Glomerular visceral epithelial cell (primary cell): ENCODE measurements at regions not wholly inside any gene's neighbourhood (a gene's known extent, or its start where the extent isn't known, plus 50 kb on each side); places are given as distances from the start of the nearest gene placed in this dataset.

ENCODE experiments used
- DNase-seq: peaks from one replicate; pipeline ENCODE4 v3.0.0-alpha.2; 2016; ENCODE audit errors: extremely low spot score

DNA sequence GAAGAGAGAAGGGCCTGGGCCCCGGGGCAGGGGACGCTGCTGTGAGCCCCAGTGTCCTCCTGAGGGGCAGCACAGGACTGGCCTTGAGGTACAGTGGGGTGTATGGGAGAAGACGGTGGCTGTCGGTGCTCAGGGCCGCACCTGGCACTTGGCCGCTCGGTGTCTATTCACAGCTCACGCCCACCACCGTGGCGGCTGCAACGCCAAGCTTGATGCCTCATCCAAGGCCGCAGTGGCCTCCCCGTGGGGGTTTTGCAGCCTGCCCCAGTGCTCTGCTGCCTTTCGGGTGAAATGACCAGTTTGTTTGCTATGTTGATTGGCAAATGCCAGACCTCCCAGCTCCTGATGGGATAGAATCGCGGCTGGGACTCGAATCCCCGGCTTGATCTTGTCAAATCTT is 79.5 kb upstream of the SLCO4A1 start:
- DNase-seq: no peak

- DNase-seq: no peak
Observed at GRCh38 chr20:62563561-62563960, 78.7 kb upstream of the SLCO4A1 start.

DNA sequence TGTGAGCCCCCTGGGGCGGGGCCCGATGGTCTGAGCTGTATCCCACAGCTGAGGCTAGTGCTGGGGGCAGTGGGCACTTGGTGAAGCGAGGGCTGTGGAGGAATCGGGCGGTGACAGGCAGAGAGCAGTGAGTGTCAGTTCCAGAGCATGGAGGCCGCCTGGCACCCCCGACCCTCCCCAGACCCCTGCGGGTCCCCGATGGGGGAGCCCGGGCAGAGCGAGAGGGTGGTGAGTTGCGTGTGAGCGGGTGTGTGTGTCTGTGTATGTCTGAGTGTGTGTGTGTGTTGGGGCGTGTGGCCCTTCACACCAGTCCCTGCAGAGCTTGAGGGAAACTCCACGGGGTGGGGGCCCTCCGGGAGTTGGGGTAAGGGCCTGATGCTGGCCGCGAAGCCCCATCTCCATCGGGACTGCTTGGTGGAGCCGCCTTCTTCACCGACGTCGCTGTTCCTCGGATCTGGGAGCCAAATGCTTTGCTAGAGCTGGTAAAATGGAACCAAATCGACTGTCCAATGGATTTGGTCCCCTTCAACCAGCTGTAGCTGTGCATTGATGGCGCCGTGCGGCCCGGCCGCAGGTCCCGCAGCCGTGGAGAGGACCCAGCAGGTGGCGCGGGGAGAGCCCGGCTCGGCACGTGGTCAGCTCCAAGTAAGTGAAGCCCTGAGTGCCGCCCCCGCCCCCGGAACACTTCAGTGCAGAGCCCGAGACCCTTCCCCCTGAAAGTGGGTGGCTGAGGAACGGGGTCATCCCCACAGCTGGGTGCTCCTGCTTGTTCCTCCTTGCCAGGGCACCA is 77.7 kb upstream of the SLCO4A1 start:
- no peak for DNase-seq

GRCh38 chr20:62566266-62566665 is 76.0 kb upstream of the SLCO4A1 start:
- no peak for DNase-seq

GRCh38 chr20:62566771-62567170 is 75.5 kb upstream of the SLCO4A1 start:
- no peak for DNase-seq

DNA sequence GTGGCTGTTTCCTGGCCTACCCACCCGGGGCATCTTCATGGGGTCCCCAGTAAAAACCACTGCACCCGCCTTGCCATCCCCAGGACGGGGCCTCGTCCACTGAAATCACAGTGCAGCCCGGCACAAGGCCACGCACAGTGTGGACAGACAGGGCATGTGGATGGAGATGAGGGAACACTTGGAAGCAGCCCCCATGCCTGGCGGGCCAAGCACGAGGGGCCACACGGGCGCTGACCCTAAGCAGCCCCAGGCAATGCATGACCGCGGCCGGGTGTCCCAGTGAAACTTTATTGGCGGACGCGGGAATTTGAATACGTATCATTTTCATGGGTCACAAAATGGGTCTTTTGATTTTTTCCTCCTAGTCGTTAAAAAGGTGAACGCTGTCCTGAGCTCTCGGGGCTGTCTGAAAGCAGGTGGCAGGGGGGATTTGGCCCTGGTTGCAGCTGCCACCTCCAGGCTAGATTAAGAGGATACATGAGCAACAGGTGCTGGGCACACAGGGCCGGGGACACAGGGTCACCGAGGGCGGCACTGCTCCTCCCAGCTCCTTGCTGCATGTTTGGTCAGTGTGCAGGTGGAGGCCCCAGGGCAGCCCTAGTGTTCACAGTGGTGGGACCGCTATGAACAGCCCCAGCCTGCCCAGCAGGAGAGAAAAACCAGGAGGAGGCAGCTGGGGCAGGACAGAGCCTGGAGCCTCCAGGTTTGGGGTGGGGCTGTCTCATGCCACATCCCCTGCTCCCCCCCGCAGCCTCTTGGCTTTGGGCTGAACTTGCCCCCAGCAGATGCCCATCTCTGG is 74.9 kb upstream of the SLCO4A1 start:
- no peak for DNase-seq

DNA sequence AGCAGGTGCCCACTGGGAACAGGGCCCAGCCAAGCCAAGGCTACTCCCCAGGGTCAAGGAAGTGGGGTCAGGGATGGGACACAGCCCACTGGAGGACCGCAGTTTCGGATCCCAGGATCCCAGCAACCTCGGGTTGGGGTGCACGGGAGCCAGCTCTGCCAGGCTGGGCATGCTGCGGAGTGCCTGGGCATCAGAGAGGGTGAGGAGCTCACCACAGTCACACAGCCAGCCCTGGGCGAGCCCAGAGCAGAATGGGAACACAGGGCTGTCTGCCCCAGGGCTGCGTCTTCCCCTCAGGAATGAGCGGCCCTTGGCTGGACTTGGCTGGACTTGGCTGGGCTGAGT is 74.3 kb upstream of the SLCO4A1 start:
- DNase-seq: no peak

DNA sequence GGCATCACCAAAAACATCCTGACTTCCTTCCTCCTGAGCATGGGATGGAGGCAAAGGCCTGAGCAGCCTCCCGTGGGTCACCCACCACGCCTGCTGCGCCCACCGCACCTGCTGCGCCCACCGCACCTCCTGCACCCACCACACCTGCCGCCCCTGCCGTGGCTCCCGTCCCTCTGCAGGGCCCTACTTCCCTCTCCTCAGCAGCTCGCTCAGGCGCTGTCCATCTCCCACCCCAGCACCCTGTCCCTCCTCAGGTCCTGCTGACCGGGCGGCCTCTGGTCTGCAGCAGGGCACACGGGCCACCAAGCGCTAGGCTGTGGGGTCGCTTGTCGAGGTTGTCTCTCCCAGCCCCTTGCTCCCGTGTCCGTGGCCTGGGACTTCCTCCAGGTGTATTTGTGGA is 72.7 kb upstream of the SLCO4A1 start:
- no peak for DNase-seq

GRCh38 chr20:62570403-62570802 is 71.9 kb upstream of the SLCO4A1 start:
- DNase-seq: no peak

DNA sequence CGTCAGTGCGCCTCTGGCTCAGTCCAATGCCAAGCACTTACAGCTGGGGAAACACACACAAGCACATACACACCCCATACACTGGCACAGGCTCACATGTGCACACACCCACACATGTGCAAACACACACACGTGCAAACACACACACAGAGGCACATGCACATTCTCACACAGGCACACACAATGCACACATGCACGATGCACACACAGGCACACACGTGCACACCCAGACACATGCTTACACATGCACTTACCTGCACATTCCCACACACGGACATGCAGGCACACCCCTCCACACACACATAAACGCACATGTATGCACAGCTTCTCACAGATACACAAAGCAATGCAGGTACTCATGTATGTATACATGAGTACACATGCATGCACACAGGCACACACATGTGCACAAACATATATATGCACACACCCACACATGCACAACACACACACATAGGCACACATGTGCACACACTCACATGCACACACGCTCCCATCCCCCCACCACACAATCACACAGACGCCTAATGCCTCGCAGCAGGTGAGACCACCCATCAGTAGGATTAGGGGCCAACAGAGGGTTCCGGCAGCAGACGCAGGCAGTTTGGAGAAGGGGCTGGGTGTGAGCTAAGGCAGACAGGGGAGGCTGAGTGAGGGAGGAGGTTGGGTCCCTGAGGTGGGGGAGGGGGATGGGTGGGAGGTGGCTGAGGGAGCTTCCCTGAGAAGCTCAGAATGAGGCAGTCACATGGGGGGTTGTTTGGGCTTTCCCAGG is 71.2 kb upstream of the SLCO4A1 start:
- DNase-seq: no peak

DNA sequence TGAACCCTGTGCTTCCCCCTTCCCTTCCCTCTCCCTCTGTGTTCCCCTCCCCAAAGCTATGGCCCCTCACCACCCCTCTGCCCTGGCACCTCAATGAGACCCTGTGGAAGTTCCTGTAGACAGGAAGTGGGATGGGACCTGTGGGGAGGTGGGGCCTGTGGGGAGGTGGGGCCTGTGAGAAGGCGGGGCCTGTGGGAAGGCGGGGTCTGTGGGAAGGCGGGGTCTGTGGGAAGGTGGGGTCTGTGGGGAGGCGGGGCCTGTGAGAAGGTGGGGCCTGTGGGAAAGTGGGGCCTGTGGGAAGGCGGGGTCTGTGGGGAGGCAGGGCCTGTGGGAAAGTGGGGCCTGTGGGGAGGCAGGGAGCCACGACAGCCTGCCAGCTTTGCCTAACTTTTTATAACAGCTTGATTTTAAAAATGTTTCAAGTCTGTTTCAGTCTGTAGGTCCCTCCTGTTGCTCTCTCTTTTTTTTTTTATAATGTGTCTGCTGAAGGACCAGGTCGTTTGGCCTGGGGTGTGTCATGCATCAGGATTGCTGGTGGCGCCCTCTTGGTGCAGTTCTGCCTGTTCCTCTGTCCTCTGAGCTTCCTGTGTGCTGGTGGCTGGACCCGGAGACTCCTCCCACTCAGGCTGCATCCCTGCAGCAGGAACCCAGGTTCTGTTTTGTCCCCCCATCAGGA is 70.5 kb upstream of the SLCO4A1 start:
- no peak for DNase-seq

DNA sequence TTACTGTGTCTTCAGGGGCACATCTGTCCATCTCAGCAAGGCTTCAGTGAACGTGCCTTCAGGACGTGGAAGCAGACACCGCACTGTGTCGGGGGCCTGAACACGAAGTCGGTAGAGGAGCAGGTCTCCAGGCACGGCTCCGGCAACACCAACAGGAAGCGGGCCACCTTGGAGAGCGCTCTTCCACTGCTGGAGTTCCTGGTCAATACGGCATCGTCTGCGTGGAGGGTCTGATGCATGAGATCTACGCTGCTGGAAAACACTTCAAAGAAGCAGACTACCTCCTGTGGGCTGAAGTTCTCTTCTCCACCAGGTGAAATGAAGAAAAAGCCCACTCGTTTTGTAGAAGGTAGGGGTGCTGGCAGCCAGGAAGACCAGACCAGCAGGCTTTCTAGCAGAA is 69.3 kb upstream of the SLCO4A1 start:
- no peak for DNase-seq

DNA sequence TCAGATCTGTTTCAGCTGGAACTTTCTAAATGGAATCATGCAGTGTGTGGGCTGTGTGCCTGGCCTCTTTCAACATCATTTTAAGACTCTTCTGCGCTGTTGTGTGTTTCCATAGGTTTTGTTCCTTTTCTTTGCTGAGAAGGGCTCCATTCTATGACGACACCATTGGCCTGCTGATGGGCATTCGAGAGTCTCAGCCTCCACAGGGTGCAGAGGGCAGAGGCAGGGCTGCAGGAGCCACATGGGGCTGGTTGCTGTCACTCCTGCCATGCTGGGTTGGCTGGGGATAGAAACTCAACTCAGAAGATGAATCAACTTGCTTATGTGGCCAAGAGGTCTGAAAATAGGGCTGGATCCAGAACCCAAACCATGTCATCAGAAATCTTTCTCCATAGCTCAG is 68.5 kb upstream of the SLCO4A1 start:
- DNase-seq: no peak

DNA sequence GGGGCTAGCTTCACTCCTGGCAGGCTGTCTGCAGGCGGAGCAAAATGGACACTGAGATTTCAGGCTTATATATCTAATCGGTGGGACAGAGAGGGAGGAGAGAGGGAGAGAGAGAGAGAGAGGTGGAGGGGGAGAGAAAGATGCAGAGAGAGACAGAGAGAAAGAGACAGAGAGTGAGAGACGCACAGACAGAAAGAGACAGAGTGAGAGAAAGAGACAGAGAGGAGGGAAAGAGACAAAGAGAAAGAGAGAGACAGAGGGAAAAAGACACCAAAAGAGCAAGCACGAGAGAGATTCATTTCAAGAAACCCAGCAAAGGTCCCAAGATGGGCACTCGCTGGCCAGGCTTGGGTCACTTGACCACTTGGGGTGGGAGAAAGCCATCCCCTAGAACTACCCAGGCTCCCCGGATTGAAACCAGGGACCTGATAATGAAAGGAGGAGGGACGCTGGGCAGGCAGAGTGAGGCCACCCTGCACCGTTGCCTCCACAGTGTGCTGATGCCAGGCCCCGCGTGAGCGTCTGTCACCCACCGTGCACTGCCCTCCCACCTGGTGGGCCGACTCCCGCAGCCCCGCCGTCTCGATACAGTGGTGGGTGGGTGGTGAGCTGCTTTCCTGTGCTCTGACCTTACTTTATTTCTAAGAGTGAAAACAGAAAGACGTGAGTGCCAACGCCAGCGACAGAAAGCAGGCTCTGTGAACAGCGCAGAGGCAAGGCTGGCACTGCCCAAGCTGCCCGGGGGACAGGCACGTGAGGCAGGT is 67.9 kb upstream of the SLCO4A1 start:
- DNase-seq: no peak

DNA sequence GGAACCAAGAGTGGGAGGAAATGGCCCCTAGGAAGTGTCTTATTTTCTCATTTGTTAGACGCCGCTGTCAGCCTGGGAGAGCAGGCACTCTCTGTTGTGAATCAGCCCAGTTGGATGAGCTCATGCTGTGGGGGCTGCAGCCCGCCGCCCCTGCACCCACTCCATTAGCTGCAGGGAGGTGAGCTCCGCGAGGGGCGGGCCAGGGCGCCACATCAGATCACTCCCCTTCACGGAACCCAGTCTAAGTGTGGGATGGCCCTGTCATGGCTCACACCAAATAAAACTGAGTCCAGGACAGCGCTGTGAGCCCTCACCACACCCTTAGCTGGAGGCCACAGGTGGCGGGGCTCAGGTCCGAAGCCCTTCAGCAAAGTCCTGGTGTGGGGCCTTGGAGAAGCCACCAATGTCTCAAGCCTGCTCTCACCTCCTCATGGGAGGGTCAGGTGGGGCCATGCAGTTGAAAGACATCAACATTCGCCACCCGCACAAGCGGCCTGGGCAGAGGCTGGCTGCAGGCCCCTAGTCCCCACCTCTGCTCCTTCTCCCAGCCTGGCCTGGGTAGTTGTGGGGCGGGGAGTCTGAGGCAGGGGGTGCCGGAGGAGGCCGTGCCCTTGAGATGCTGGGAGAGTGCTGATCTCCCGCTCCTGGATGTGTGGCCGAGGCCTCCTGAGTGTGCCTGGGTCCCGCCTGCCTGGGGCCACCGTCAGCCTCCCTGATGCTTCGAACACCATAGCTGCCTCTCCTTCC is 66.2 kb upstream of the SLCO4A1 start:
- no peak for DNase-seq

GRCh38 chr20:62576815-62577489 is 65.4 kb upstream of the SLCO4A1 start:
- no peak for DNase-seq

DNA sequence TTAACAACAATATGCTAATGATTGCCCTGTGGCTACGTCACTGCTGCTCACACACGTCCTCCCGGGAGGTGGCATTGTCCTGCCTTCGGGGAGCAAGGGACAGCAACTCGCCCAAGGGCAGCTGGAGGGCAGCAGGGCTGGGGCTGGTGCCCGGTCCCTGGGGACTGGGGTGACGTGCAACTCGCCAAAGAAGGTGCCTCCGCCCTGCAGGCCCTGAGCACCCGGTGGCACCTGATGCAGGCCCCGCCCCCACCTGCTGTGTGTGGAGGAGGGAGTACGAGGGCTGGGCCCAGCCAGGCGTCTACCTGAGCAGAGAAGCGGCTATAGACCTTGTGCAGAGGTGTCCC is 64.8 kb upstream of the SLCO4A1 start:
- no peak for DNase-seq

DNA sequence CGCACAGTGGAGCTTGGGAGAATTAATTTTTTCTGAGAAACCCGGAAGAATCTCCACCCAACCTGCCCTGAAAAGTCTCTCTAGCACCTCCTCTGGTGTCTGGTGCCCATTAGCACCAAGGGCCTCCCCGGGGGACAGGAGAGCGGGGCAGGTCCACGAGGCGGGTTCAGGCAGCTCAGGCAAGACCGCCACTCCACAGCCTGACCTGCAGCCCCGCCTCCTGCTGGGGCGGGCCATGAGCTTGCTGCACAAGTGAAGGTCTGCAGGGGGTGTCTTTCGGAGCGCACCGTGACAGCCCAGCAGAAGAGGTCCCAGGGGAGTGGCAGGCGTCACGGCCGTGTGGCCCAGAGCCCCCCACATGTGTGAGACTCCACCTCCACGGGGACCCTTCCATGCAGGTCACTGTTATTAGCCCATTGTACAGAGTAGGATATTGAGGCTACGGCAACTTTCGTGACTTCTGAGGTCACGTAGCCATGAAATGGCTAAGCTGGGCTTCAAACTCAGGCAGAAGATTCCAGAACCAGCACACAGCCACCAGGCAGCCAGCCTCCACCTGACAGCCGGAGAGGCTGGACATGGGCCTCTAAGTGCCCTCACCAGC is 63.9 kb upstream of the SLCO4A1 start:
- DNase-seq: no peak

DNA sequence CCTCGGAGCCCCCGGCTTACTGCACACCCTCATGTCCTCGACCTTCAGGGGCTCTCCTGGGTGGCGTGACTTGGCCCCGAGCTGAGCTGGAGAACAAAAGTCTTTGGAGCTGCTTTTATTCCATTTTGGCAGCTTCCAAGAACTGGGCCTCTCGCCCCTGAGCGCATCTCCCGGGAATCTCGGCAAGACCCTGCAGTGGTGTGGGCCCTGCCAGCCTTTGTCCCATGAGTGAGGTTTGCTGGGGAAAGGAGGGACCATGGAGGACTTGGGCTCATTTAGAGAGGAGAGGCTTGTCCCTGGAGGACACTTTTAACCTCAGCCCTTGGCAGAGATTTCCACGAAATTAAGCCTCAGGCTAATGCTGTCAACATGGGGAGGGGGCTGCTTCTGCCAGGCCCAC is 62.3 kb upstream of the SLCO4A1 start:
- DNase-seq: no peak

DNA sequence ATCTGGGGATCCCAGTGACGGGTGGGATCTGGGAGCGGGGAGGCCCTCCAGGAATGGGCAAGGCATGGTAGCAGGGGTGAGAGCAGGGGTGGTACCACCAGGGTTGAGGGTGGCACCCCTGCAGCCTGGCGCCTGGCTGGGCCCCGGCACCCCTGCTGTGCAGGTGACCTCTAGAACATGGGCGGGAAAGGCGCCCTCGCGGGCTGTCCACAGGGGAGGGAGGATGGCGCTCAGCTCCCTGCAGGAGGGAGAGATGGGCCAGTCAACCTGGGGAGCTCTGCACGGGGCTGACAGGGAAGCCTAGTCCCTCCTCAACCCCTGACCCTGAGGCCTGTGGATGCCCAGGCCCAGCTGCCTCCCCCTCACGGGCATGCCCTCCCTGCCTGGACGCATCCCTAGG is 61.6 kb upstream of the SLCO4A1 start:
- no peak for DNase-seq
